Kidney tubule cell (primary cell): ENCODE measurements at regions not wholly inside any gene's neighbourhood (a gene's known extent, or its start where the extent isn't known, plus 50 kb on each side); places are given as distances from the start of the nearest gene placed in this dataset.

ENCODE experiments used
- DNase-seq: peaks from one replicate; pipeline ENCODE4 v3.0.0-alpha.2; 2018; ENCODE audit warnings: low spot score

- no peak for DNase-seq
Measured at GRCh38 chr7:41878309-41879295, 175.7 kb upstream of the INHBA start.

- no peak for DNase-seq
Measured at GRCh38 chr7:41877118-41877517, 174.2 kb upstream of the INHBA start.

- DNase-seq: no peak
Measured at GRCh38 chr7:41875513-41875912, 172.6 kb upstream of the INHBA start.

DNA sequence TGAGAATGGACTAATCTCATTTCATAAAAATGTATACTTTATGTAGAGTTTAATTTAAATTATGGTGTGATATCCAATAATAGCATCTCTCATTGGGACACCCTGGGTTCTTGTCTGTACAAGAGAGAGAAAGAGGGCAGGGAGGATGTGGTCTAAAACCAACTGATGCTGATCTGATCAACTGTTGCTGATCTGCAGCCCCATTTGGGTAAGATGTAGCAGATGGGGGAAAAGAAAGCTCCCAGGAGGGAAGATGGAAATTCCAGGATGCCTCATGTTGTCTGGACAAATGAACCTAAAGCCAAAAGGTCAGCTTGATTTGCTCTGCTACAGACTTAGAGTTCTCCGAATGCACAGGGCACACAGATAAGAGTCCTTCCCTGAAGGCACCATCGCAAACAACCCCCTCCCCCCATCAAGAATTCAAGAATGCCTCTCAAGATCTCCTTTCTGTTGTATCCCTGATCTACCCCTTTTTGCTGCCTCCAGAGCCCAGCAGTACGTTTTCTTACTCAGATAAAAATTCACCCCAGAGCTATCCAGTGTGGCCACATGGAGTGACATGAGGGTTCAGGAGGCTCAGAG, 171.4 kb upstream of the INHBA start:
- DNase-seq: peak; percentile 30

DNA sequence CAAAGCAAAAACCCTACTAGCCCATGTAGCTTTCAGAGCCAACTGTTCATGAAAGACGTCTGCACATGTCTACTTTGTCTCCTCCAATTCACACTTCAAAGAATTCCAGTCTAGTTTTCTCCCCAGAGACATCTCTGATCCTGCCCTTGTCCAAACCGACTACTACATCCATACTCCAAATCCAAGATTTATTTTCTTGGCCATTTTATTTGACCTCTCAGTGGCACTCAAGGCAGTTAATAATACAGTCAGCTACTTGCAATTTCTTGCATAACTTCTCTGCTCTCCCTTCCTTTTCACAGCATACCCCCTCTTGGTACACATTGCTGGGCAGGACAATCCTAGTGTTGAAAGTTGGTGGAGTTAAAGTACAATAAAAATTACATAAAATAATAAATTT, 170.9 kb upstream of the INHBA start:
- DNase-seq: peak; percentile 33

GRCh38 chr7:41872966-41873365, 170.1 kb upstream of the INHBA start:
- no peak for DNase-seq

DNA sequence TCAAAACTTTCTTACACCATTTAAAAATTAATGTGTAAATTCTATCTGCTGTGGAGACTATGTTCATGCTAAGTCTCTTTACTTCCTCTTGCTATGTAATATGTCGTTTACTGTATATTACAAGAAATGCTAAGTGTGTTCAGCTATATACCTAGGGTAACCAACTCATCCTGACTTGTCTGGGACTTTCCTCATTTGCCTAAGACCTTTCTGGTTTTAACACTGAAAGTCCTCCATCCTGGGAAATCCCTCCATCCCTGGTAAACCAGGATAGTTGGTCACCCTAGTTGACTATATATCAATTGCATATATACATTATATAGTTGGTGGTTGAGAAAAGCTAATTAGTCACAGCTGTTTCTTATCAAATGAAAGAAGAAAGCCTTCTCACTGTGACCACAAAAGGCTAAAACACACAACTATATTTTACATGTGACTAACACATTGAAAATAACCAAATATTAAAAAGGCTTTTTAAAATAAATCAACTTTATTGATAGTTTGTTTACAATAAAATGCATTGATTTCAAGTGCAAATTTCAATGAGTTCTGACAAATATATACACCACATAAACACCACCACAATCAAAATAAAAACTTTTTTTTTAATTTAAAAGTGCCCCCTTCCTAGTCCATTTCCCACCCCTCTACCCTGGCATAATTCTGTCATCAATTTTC, 167.7 kb upstream of the INHBA start:
- no peak for DNase-seq

- no peak for DNase-seq
Measured at GRCh38 chr7:41869997-41870396, 167.1 kb upstream of the INHBA start.

DNA sequence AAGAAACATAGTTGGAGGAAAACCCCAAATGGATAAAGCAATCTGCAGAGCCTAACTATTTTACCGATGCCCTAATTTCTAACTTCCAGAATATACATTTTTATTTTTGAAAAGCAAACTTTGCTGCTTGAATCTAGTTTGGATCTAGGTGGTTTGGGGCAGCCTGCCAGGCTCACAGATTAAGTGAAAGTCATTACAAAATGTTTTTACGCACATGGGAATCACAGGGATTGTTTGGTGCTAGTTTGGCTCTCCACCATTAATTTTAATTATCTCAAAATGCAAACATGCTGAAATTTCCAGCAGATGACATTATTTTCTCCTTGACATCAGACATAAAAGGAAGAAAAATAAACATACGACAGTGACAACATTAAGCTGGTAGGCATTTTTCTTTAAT, 166.7 kb upstream of the INHBA start:
- no peak for DNase-seq

DNA sequence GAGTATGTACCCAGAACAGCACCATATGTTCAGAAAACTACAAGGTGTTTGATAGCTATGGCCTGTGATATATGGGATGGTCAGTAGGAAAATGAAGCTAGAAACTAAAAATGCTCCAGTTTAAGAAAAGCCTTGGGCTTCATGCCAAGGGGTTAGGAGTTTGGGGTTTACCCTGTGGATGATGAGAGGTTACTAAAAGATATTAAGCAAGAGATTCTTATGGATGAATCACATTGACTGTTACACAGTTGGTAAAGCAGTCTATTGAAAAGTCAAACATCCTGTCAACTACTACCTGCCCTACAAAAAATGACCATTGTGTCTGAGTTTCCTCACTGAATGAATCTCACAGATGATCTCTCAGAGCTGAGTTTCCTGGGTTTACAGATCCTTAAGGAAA, 166.2 kb upstream of the INHBA start:
- DNase-seq: peak; percentile 55

- DNase-seq: no peak
Measured at GRCh38 chr7:41867639-41868280, 164.9 kb upstream of the INHBA start.

GRCh38 chr7:41862261-41862660, 159.4 kb upstream of the INHBA start:
- no peak for DNase-seq

GRCh38 chr7:41861642-41862041, 158.8 kb upstream of the INHBA start:
- no peak for DNase-seq

DNA sequence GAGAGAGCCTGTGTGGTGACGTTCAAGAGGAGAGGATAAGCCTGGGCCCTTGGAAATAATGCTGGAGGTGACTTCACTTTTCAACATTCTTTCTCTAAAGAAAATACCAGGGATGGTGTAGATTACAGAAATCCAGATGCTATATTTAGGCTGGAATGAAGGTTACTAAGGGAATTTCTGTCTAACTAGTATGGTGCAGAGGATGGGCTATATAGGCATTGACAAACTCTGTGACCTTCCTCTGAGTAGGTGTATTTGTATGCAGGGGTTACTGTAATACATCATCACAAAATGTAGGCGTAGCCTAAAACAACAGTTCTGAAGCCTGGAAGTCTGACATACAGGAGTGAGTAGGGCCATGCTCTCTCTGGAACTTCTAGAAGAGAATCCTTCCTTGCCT, 155.3 kb upstream of the INHBA start:
- no peak for DNase-seq

GRCh38 chr7:41855798-41856197, 152.9 kb upstream of the INHBA start:
- peak; percentile 43 for DNase-seq

GRCh38 chr7:41847606-41848005, 144.7 kb upstream of the INHBA start:
- no peak for DNase-seq

DNA sequence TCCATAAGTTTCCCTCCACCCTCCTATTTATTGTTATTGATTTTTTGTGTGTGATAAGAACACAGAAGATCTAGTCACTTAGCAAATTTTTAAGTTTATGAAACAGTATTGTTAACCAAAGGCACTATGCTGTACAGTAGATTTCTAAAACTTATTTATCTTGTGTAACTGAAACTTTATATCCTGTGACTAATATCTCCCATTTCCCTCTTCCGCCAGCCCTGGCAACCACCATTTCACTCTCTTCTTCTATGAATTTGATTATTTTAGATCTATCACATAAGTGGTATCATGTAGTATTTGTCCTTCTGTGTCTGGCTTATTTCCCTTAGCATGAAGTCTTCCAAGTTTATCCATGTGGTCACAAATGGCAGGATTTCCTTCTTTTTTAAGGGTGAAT, 144.3 kb upstream of the INHBA start:
- no peak for DNase-seq

DNA sequence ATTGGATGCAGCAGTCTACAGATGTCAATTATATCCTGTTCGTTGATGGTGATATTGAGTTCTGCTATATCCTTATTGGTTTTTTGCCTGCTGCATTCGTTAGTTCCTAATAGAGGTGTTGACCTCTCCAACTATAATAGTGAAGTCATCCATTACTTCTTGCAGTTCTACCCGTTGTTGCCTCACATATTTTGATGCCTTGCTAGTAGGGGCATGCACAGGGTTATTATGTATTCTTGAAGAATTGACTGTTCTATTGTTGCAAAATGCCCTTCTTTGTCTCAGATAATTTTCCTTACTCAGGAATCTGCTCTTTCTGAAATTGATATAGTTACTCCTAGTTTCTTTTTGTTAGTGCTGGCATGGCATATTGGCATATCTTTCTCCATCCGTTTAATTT, 140.1 kb upstream of the INHBA start:
- no peak for DNase-seq

- DNase-seq: no peak
Measured at GRCh38 chr7:41837916-41838315, 135.0 kb upstream of the INHBA start.

GRCh38 chr7:41835976-41836530, 133.2 kb upstream of the INHBA start:
- DNase-seq: no peak

GRCh38 chr7:41834805-41835694, 132.2 kb upstream of the INHBA start:
- no peak for DNase-seq
